Sigmoid colon (tissue), 4 donors: ENCODE measurements at regions not wholly inside any gene's neighbourhood (a gene's known extent, or its start where the extent isn't known, plus 50 kb on each side); places are given as distances from the start of the nearest gene placed in this dataset.

Experiments
- CTCF ChIP-seq, 4 experiments: fragments of 450-650 bp in 3 of 4; fragments of 200-600 bp in 1 of 4; IDR thresholded peaks; one replicate each; pipeline ENCODE4 v1.5.1; 2016 to 2019; ENCODE audit warnings: antibody characterized with exemption in 4 of 4, mild to moderate bottlenecking in 3 of 4, moderate library complexity in 2 of 4
- EP300 ChIP-seq, 4 donors: sonication (generic); formaldehyde crosslinking; IDR thresholded peaks; one replicate each; pipeline ENCODE4 v1.6.1; 2017; ENCODE audit warnings: antibody characterized with exemption in 4 of 4
- POLR2A ChIP-seq, 2 donors: fragments of 450-650 bp; IDR thresholded peaks; one replicate each; pipeline ENCODE4 v1.6.1; 2016; ENCODE audit warnings: antibody characterized with exemption in 2 of 2, mild to moderate bottlenecking in 2 of 2, moderate library complexity in 2 of 2

GRCh38 chr2:166812166-166812891 lies 76.0 kb upstream of the XIRP2 start:
- TF ChIP-seq CTCF (IDR thresholded peaks at IDR 0.05) = no peak
- no peak for TF ChIP-seq POLR2A (IDR thresholded peaks at IDR 0.05)
- TF ChIP-seq EP300 (IDR thresholded peaks at IDR 0.05) = no peak
